ENCODE measurements at regions not wholly inside any gene's neighbourhood (a gene's known extent, or its start where the extent isn't known, plus 50 kb on each side); places are given as distances from the start of the nearest gene placed in this dataset.

- Histone ChIP-seq H3K9me1 (replicated peaks; ENCODE audit: control insufficient read depth, extremely low read depth, insufficient read depth, low read length) (no peaks in the 10 kb centered on the region), H3K79me2 (ENCODE audit: control insufficient read depth, insufficient read depth, low read length) (no peaks in the 10 kb centered on the region), H3K27ac (ENCODE audit: insufficient read depth, low read depth, low read length) (no peak overlapping the region), H3K27me3 (ENCODE audit: control insufficient read depth in 2 of 2, insufficient read depth in 2 of 2, low read length in 2 of 2) (no peaks in the 10 kb centered on the region), H3K4me1 (ENCODE audit: control insufficient read depth, extremely low read depth, insufficient read depth, low read length) (no peaks in the 10 kb centered on the region), H3K9ac (replicated peaks; ENCODE audit: extremely low read depth, insufficient read depth, low read length) (no peak overlapping the region), H3K4me2 (ENCODE audit: insufficient read depth, low read length) (no peak overlapping the region), H4K20me1 (replicated peaks; ENCODE audit: control insufficient read depth, extremely low read depth, insufficient read depth, low read length) (no peaks in the 10 kb centered on the region), H2AFZ (ENCODE audit: low read depth, low read length) (no peak overlapping the region), H3K36me3 (ENCODE audit: control insufficient read depth in 2 of 2, extremely low read depth in 1 of 2, insufficient read depth in 2 of 2, low read length in 2 of 2) (no peaks in the 10 kb centered on the region), H3K4me3 (replicated peaks in 1 of 3; ENCODE audit: insufficient read depth in 1 of 3, low read depth in 1 of 3, low read length in 3 of 3) (no peak overlapping the region), H3K9me3 (replicated peaks; ENCODE audit: control insufficient read depth, insufficient read depth, low read length) (peaks cover 5% of the 10 kb centered on the region)
- dilution Hi-C loops (cut with MboI; ENCODE audit: extremely low pct_ligation_motif_present, low sequenced_read_pairs), result no loop called here
- FAIRE-seq, result no peak
- DNase-seq (ENCODE audit: low read depth, low spot score), result no peak
- no TSS peak for BruUV-seq (replicated peaks)
- CTCF ChIA-PET, result no interaction called here
- no peak for TF ChIP-seq POLR2AphosphoS5 (IDR thresholded peaks at IDR 0.05; ENCODE audit: insufficient read depth, low read depth, low read length)
- TF ChIP-seq FOS (IDR thresholded peaks at IDR 0.05; ENCODE audit: borderline replicate concordance, insufficient read depth, low read length), result no peak
- TF ChIP-seq POLR2A (IDR thresholded peaks at IDR 0.05; ENCODE audit: low read depth, low read length), result no peak
- no peak for TF ChIP-seq GATA2 (IDR thresholded peaks at IDR 0.05; ENCODE audit: insufficient read depth, insufficient read length, low read depth, low read length)
- TF ChIP-seq EZH2 (IDR thresholded peaks at IDR 0.05; ENCODE audit: borderline replicate concordance, low read depth, low read length, severe bottlenecking), result no peak
- no peak for TF ChIP-seq MYC (IDR thresholded peaks at IDR 0.05; ENCODE audit: low read depth, low read length)
- TF ChIP-seq JUN (IDR thresholded peaks at IDR 0.05; ENCODE audit: borderline replicate concordance, insufficient read depth, insufficient read length, low read depth), result no peak
- no peak for TF ChIP-seq CTCF (IDR thresholded peaks at IDR 0.05; ENCODE audit: extremely low read depth in 1 of 2, insufficient read depth in 1 of 2, low read depth in 1 of 2, low read length in 2 of 2)
- TF ChIP-seq MAX (IDR thresholded peaks at IDR 0.05; ENCODE audit: insufficient read depth, insufficient read length), result no peak
- POLR2A ChIA-PET, result no interaction called here
- intact Hi-C loops (cut with micrococcal nuclease), result no loop called here
Measured at GRCh38 chr5:155807884-155808576, 518.9 kb upstream of the SGCD start.

All from endothelial cell of umbilical vein (primary cell).